Posterior cingulate gyrus (tissue), 11 donors: ENCODE measurements at regions not wholly inside any gene's neighbourhood (a gene's known extent, or its start where the extent isn't known, plus 50 kb on each side); places are given as distances from the start of the nearest gene placed in this dataset.
"Not testable (repeated sequence)": the region's sequence is repeated elsewhere in the genome, so short reads cannot be mapped to it uniquely, and the experiment has no call there.

Experiments used
- DNase-seq, 10 donors: peaks; one replicate each; pipeline versions ENCODE4 v3.0.0 to v3.0.0-alpha.2; 2020 to 2021; ENCODE audit warnings: mixed read lengths in 3 of 10
- intact Hi-C: fragments of 100-400 bp; cut with DNase I; formaldehyde crosslinking; loops from one replicate; pipeline ENCODE4 v1.15.1; 2023

- intact Hi-C loops, result no loop called here
- DNase-seq, result no peak
These were observed 386.8 kb downstream of the PTH2R start for GRCh38 chr2:208793434-208793833.

GRCh38 chr2:208794288-208794975, 387.8 kb downstream of the PTH2R start:
- no peak for DNase-seq
- intact Hi-C loops, result no loop called here

GRCh38 chr2:208798698-208799097, 392.1 kb downstream of the PTH2R start:
- DNase-seq, result no peak
- intact Hi-C loops, result no loop called here

GRCh38 chr2:208799397-208799796, 392.8 kb downstream of the PTH2R start:
- DNase-seq, result no peak
- intact Hi-C loops, result no loop called here

GRCh38 chr2:208800887-208801286, 394.3 kb downstream of the PTH2R start:
- DNase-seq, result peak in 2 of 10 donors; percentile 43 to 71
- intact Hi-C loops, result not testable (repeated sequence)

GRCh38 chr2:208807756-208808155, 401.2 kb downstream of the PTH2R start:
- no peak for DNase-seq
- intact Hi-C loops, result no loop called here

GRCh38 chr2:208811885-208812284, 405.3 kb downstream of the PTH2R start:
- DNase-seq, intact Hi-C loops: not testable (repeated sequence)

- intact Hi-C loops, result no loop called here
- DNase-seq, result no peak
These were observed 412.6 kb downstream of the PTH2R start for GRCh38 chr2:208819190-208819589.

- intact Hi-C loops, result no loop called here
- DNase-seq, result no peak
These were observed 413.6 kb downstream of the PTH2R start for GRCh38 chr2:208820014-208820688.

GRCh38 chr2:208827109-208827508, 420.5 kb downstream of the PTH2R start:
- intact Hi-C loops, result no loop called here

GRCh38 chr2:208827549-208828221, 421.1 kb downstream of the PTH2R start:
- DNase-seq, result no peak
- intact Hi-C loops, result no loop called here

More at GRCh38 chr2:208827109-208827508, 420.5 kb downstream of the PTH2R start:
- DNase-seq, result no peak

- no peak for DNase-seq
- intact Hi-C loops, result no loop called here
These were observed 423.6 kb downstream of the PTH2R start for GRCh38 chr2:208830203-208830602.

- no peak for DNase-seq
- intact Hi-C loops, result no loop called here
These were observed 441.1 kb downstream of the PTH2R start for GRCh38 chr2:208847651-208848050.

GRCh38 chr2:208854717-208855116, 448.1 kb downstream of the PTH2R start:
- intact Hi-C loops, result no loop called here
- DNase-seq, result no peak

- intact Hi-C loops, result no loop called here
- DNase-seq, result no peak
These were observed 460.8 kb downstream of the PTH2R start for GRCh38 chr2:208867374-208867773.

GRCh38 chr2:208872591-208872990, 466.0 kb downstream of the PTH2R start:
- DNase-seq, result no peak
- intact Hi-C loops, result no loop called here

- intact Hi-C loops, result no loop called here
- no peak for DNase-seq
These were observed 473.1 kb downstream of the PTH2R start for GRCh38 chr2:208879666-208880065.

- intact Hi-C loops, result no loop called here
- DNase-seq, result no peak
These were observed 473.6 kb downstream of the PTH2R start for GRCh38 chr2:208880171-208880570.

GRCh38 chr2:208890486-208890885, 483.9 kb downstream of the PTH2R start:
- no peak for DNase-seq
- intact Hi-C loops, result no loop called here

- intact Hi-C loops, result no loop called here
- DNase-seq, result no peak
These were observed 485.6 kb downstream of the PTH2R start for GRCh38 chr2:208892203-208892602.

GRCh38 chr2:208906330-208906729, 499.7 kb downstream of the PTH2R start:
- intact Hi-C loops, result no loop called here
- DNase-seq, result no peak

GRCh38 chr2:208915401-208915800, 508.4 kb upstream of the MAP2 start:
- no peak for DNase-seq
- intact Hi-C loops, result no loop called here
